Bone marrow (tissue), 2 donors: ENCODE measurements at regions not wholly inside any gene's neighbourhood (a gene's known extent, or its start where the extent isn't known, plus 50 kb on each side); places are given as distances from the start of the nearest gene placed in this dataset.

Source experiments
- DNase-seq, 2 donors: peaks; one replicate each; lab custom pipeline; 2025; lab: John Stamatoyannopoulos, UW

DNA sequence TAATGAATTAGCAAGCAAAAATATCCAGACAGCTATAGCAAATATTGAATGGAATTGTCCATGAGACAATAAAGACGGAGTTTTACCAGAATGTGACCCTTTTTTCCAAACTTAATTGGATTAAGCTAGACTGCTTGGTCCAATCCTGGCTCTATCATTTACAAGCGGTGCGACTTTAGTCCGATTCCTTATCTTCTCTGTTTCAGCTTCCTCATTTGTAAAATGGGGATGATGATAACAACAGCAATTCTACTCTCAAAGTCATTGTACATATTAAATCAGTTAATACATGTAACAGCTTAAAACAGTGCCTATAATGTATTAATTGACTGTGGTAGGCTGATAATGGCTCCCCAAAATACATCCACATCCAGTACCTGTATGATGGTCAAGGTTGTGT is 62.1 kb upstream of the CRBN start:
- no peak for DNase-seq

DNA sequence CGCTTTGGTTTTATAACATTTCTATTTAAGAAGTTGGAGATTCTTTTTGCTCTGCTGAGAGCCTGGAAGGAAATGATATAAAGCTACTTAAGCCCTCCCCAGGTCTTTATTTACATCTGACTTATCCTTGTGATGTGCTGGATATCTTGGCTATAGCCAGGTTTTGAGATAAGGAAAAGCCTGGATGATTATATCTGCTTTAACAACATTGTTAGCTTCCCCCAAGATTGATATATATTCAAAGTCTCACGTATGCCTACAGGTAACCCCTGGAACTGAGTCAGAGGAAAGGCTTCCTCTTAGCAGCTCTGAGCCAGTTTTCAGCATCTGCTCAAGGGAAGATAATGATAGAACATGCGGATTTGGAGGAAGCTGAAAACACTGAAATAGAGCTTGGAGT is 61.5 kb upstream of the CRBN start:
- no peak for DNase-seq

DNA sequence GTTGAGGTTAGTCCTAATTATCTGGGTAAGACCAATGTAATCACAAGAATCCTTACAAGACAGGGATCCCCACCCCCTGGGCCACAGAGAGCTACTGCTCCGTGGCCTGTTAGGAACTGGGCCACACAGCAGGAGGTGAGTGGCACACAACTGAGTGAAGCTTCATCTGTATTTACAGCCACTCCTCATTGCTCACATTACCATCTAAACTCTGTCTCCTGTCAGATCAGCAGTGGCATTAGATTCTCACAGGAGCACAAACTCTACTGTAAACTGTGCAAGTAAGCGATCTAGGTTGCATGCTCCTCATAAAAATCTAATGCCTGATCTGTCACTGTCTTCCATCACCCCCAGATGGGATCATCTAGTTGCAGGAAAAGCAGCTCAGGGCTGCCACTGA is 58.5 kb upstream of the CRBN start:
- DNase-seq = no peak

DNA sequence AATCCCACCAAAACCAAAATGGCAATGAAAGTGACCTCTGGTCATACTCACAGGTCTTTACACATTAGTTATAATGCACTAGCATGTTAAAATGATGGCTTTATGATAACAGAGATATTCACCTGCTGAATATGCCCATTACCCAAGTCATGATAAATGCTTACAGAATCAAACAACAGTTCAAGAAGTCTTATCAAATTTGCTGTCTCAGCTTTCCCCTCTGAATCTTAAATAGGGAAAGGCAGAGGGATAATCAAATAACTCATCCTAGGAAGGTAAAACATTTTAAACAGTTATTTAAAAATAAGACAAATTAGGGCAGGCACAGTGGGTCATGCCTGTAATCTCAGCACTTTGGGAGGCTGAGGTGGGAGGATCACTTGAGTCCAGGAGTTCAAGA is 52.8 kb upstream of the CRBN start:
- no peak for DNase-seq
